Medulla oblongata (tissue), 1 donor: ENCODE measurements at regions not wholly inside any gene's neighbourhood (a gene's known extent, or its start where the extent isn't known, plus 50 kb on each side); places are given as distances from the start of the nearest gene placed in this dataset.
"Not testable (repeated sequence)": the region's sequence is repeated elsewhere in the genome, so short reads cannot be mapped to it uniquely, and the experiment has no call there.

Source experiments
- DNase-seq: peaks from one replicate; pipeline ENCODE4 v3.0.0-alpha.2; 2015; ENCODE audit errors: extremely low spot score

DNA sequence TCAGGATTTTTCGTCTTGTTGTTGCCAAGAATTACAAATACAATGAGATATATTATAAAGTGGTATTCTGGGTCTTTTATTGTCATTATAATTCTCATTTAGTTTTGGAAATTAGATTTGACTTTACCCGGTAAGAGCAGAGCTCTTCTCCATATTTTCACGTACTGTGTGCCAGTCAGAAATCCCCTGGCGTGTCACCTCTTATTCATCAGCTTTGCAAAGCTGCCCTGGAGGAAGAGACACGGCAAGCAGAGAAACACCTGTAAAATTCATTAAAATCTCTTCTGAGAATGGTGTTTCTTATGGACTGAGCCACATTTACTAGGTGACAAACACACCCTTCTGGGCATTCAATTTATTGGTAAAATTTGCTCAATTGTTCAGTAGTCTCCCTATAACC, 440.4 kb downstream of the HINT1 start:
- DNase-seq, result no peak

DNA sequence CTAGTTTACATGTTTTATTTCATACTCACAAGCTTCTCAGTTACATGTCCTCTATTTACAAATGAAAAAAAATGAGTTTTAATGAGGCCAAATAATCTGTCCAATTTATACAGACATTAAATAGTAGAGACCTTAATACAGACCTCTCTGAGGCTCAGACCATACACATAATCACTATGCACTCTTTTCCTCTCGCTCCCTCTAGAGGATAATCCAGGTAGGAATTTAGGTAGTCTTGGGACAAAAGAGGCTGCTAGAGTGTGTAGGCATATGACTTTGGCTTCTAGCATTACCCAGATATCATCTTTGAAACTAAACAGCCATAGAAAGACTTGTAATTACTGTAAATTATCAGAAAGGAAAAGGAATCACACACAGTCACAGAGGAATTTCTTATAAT, 444.7 kb downstream of the HINT1 start:
- DNase-seq, result no peak

DNA sequence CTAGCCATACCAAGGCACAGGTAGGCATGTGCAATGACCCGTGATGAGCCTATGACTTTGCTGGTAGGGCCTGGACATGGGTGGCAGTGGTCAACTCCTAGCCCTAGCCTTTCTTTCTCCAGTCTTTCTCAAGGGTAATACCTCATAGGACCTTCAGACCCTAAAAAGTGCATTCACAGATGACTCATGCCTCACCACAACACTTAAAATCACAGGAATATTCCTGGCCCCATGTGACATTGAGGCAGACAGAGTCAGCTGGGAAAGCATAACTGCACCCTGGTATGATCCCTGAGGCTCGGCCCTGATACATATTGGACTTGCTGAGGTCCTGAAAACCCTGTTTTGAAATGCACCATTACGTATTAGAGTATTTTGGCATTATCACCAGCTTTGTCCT, 449.5 kb downstream of the HINT1 start:
- DNase-seq, result no peak

DNA sequence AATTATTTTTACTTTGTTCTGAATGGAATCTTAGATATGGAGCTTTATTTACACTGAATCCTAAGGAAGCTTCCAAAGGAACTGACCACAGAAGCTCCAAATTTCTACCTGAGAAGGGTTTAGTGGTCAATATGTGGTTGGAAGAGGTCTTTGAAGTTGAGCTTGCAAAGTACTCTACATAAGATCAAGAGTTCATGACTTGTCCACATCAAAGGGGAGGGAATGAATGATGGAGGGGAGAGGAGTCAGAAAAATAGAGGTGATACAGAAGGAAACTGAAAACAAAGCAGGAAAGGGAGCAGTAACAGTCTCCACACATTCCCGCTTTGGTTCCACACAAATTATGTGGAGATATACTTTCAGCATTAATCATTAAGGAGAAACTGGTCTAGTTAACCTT, 450.9 kb downstream of the HINT1 start:
- DNase-seq, result no peak

DNA sequence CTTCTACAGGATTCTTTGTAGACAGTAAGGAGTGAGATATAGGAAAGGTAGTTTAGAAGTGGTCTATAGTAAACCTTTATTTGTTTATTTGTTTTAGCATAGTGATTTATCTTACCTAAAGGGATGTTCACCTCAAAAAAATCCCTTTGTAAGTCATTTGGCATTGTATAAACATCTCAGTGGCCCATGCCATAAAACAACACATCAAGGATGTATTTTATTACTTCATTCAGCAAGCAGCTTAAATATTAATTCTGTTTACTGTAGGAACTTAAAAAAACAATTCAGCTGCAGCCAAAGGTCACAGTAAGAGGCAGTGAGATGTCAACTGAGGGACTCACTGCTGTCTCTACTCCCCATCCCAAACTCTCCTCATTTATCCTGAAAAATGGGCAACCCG, 452.7 kb downstream of the HINT1 start:
- no peak for DNase-seq

DNA sequence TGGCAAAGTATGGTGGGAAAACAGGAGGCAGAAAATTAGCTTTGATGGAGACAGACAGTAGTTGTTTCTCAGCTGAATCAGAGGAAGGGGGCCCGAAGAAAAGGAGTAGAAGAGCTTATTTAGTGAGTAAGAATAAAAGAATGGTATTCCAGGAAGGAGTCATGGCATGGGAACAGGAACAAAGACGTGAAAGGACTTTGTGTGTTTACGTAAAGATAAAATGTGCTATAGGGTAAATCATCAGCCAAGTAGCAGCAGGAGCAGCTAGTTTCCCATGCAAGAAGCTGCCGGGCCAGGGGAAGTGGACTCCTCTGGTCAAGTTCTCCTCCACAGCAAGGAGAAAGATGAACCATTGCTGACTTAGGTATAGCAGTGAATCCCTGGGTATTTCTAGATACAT, 454.5 kb downstream of the HINT1 start:
- no peak for DNase-seq

DNA sequence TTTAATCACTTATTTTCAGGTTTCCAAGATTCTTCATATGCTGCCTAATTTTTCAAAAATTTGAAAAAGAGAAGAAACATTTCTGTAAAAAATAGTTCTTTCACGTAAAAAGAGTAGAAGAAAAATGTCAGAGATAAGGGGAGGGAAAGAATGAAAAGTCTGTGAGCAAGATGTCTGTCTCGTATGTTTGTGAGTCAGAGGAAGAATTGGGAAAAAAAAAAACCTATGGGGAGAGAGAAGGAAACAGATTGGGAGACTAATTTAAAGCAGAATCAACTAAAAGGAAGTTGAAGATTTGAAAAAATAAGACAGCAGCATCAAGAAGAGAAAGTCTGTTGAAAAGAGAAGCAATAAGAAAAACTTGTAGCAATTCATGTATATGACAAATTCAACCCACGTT, 456.3 kb downstream of the HINT1 start:
- no peak for DNase-seq

DNA sequence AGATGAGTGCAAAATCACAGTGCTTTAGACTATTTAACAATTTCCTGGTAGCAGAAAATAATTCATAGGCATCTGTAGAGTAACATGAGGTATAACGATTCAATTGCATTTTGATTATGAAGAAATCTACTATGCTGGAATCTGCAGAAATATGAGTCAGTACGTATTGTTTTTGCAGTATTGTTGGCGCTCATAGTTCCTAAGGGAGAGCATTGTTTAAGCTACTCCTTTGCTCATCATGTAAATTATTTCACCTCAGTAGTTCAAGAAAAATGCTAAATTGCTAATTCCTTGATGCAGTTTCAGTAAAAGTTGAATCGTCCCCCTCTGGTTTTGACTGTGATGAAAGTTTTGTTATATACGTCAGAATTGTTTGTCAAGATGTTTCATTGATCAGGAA, 458.4 kb downstream of the HINT1 start:
- no peak for DNase-seq

DNA sequence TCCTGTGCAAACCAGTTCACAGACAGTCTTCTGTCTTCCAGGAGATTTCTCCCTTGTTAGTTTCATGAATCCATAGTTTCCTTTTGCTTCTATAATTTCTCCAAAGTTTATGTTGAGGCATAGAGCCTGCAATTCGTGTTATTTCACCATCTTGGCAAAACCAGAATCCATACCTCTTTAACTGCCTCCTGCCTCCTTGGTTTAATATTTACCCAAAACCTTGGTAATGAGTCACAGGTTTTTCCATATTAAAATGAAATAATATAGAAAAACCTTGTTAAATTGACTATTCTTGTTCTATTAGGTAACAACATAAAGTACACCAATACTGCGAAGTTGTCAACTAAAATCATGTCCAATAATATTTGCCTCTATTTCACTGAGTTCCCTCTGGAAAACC, 459.7 kb downstream of the HINT1 start:
- no peak for DNase-seq

DNA sequence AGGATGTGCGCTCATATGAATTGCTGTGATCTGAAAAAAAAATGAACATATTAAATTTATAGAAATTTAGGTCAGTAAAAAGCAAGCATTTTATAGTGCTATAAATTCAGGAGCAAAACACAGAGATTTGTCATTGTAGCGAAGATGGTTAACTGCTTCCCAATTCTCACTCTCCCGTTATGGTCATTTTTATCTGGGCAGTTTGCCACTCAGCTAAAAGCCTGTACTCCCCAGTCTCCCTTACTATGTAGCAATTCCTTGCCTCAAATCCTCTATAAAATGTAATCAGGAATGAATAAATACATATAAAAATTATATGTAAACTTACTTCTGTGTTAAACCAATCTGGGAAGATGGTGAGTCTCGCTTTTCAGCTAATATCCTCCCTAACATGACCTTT, 471.5 kb downstream of the HINT1 start:
- DNase-seq, result no peak

DNA sequence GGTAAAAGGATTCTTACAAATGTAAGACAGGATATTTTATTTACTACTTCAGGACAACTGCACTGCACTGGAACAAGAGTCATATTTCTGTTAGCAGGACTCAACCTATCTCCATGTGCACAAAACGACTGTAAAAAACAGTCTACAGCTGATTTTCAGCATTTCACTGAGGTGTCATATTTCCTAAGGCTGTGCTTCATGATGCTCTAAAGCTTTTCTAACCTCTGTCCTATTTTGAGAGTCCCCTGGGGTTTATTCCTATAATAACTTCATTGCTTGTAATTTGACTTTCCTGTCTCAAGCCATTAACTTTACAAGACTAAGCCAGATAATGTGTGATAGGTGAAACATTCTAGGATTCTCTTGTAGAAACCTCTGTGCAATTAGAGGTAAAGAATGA, 472.3 kb downstream of the HINT1 start:
- DNase-seq, result no peak

DNA sequence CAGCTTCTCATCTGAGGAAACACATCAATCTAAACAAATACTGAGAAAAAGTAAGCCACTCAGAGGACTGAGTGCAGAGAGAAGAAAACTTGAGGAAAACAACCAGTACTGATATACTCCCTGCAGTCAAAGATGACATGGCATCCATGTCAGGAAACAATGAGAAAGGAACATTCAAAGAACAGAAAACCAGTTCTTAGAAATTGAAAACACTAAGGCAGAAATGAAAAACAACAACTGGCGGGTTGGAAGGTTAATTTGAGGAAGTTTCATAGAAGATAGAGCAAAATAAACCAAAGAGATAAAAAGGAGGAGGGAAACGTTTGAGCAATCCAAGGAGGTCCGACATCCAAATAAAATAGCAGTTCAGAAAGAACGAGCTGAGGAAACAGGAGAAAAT, 475.2 kb downstream of the HINT1 start:
- no peak for DNase-seq

DNA sequence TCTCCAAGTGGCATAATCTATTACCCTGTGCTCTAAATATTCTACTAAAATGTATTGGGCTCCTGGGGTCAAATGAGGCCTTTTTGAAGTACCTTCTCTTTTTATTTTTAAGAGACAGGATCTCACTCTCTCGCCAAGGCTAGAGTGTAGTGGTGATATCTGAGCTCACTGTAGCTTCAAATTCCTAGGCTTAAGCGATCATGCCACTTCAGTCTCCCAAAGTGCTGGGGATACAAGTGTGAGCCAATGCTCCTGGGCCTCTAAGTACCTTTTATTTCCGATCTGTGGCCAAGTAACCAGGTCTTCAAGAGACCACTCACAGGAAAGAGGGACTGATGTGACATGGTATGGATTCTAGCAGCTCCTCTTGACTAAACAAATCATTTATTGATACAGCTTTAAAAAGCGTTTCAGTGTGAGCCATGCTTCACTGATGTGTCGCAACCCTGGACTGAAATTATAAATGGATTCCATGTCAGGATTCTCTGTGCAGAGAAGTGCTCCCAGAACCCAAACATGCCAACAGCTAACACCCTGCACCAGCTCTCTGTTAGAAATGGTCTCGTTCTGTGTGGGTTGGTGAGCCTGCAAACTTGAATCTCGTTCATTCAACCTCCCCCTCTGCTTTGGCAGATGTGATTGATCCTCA, 477.8 kb downstream of the HINT1 start:
- DNase-seq, result no peak

DNA sequence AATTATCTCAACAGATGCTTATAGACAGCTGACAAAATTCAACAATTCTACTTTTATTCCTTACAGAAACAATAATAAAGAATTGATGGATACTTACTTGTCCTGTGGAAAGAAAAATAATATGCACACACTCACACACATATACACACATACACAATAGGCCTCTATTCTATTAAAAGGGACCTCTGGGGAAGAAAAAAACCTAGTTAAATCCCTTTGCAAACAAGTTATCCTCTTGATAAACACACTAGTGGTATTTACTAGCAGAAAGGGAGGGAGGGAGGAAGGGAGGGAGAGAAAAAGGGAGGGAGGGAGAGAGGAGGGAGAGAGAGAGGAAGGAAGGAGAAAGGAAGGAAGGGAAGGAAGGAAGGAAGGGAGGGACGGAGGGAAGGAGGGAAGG, 486.4 kb downstream of the HINT1 start:
- no peak for DNase-seq

DNA sequence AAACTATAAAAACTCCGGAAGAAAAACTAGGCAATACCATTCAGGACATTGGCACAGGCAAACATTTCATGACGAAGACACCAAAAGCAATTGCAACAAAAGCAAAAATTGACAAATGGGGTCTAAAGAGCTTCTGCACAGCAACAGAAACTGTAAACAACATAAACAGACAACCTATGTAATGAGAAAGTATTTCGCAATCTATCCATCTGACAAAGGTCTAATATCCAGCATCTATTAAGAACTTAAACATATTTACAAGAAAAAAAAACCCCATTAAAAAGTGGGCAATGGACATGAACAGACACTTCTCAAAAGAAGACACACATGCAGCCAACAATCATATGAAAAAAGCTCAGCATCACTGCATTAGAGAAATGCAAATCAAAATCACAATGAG, 498.6 kb downstream of the HINT1 start:
- DNase-seq, result no peak

DNA sequence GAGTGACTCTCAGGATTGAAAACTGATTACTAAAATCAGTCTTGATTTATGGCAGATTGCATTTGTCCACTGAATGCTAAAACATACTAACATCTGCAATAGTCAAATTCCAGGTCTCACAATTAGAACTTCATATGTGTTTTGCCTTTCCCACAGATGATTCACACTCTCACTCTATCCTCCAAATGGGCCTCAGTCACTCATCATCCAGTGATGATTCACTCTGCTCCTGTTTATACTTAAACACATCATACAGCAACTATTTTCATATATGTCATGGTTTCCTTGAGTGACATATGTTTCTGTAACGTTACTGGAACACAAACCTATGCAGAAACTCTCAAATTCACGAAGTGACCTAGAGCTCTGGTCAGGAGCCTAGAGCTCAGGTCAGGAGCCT, 512.9 kb downstream of the HINT1 start:
- no peak for DNase-seq

DNA sequence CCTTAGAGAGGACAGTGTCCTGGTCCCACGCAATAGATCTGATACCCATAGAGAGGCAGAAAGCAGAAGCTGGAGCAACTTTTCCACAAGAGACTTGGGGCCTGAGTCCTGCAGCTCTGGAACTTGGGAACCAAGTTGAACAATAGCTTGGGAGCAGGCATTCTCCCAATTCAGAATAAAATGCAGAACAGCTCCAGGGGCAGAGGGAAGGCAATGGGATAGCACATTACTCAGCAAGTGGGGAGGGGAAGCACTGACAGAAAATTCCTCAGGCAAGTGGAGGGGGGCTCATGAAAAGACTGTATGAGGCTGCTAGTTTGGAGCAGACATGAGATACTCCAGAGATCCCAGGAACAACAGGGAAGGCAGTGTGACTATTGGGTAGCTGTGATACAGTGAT, 513.6 kb downstream of the HINT1 start:
- no peak for DNase-seq

DNA sequence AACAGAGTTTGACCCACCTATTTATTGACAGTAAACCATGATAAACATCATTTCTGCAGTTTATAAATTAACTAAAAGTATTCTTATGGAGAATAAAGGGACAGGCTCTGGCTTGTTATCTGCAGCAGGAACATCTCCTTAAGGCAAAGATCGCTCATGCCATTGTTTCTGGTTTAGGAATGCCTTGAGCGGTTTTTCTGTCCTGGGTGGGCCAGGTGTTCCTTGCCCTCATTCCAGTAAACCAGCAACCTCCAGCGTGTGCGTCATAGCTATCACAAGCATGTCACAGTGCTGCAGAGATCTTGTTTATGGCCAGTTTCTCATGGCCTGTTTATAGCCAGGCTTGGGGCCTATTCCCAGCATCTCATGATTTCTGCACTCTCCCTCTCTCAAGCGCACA, 521.7 kb downstream of the HINT1 start:
- no peak for DNase-seq

DNA sequence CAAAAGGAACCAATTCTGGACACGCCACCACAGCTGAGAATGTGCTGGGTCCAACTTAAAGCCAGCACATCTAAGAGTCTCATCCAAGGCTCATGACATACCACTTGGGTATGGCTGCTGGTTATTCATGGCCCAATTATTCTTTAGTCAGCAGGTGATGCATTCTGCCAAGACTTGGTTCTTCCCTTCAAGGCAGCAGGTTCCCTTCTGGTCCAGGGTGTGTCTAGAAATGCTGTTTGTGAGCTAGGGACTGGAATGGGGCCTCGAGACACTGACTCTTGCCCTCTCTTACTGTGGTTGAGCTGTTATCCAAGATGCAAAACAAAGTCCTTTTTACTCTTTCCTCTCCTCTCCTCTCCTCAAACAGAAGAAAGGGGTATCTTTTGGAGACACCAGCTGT, 522.6 kb downstream of the HINT1 start:
- DNase-seq, result no peak

DNA sequence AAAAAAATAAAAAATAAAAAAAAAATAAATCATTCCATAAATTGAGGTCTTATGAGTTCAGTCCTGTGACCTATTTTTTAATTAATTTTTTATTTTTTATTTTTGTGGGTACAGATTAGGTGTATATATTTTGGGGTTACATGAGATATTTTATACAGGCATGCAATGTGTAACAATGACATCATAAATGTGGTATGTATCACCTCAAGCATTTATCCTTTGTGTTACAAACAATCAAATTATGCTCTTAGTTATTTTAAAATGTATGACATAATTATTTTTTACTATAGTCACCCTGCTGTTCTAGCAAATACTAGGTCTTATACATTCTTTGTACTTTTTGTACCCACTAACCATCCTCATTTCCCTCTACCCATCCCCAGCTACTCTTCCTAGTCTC, 537.9 kb downstream of the HINT1 start:
- DNase-seq, result no peak

DNA sequence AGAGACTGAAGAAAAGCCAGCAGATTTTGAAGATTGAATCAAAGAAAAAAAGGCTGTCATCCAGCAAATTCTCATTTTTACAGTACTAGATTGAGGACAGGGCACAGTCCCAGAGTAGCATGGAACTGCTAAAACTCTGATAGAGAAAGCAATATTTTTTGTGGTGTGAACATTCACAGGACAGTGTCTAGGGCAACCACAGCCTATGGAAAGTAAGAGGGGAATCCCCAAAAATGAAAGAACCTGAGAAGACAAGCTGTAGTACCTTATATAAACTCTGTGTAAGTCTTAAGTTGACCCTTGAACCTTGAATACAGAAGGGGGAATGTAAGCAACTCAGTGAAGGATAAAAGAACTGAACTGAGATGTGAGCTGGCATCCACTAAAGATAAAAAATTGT, 540.3 kb downstream of the HINT1 start:
- no peak for DNase-seq

DNA sequence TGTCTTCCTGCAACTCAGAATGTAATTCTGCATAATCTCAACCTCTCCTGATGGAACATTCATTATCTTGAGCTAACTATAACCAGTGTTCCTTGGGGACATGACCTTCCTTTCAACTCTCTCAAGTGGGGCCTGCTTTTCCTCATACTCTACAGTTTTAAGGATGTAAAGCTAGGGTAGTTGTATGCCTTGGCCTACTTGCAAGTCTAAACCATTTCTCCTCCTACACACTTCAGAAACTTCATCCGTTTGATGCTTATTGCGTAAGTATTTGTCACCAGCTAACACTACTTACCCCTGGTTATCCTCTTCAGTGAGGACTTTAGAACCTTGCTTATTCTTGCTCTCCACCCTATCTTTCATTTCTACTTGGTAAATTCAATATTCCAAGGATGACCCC, 548.9 kb downstream of the HINT1 start:
- DNase-seq, result no peak

DNA sequence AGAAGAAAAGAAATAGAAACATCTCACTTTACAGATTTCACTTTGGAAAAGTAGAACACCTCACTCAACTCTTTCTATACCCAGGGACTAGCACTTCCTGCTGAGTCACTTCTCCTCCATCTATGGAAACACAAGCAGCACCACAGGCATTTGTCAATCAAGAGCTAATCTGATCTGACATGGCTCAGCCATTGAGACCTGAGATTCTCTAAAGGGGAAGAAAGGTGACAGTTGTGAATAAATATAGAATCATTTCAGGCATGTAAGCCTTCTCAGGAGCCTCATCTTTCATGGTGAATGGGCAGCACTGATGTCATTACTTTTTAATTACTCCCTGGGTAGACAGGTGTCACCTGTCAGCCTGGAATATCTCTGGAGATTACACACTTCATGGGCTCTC, 559.8 kb downstream of the HINT1 start:
- DNase-seq, result no peak

DNA sequence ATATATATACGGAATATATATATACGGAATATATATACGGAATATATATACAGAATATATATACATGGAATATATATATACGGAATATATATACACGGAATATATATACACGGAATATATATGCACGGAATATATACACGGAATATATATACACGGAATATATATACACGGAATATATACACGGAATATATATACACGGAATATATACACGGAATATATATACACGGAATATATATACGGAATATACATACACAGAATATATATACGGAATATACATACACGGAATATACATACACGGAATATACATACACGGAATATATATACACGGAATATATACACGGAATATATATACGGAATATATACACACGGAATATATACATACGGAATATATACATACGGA, 568.4 kb downstream of the HINT1 start:
- not testable (repeated sequence) for DNase-seq

DNA sequence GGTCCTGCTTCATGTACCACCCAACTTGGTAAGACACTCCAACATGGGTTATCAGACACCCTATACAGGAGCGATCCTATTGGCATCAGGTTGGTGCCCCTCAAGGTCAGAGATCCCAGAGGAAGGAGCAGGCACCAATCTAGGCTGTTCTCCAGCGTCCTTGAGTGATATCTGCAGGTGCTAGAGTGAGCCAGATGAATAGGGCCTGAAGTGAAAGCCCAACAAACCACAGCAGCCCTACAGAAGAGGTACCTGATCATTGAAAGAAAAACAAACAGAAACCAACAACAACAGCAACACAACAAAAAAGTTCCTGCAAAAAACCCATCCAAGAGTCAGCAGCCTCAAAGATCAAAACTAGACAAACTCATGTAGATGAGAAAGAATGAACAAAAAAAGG, 584.8 kb downstream of the HINT1 start:
- no peak for DNase-seq
